WTC11 (cell line): ENCODE measurements at regions not wholly inside any gene's neighbourhood (a gene's known extent, or its start where the extent isn't known, plus 50 kb on each side); places are given as distances from the start of the nearest gene placed in this dataset.

Source experiments
- ATAC-seq: fragments of 200-7000 bp; cut with Tn5 transposase; 2 replicates; pipeline ENCODE4 v1.10.0; 2021; ENCODE audit warnings: mild to moderate bottlenecking, moderate library complexity
- CTCF ChIA-PET: fragments of 300-600 bp; sonication (Branson Sonifier 250); formaldehyde crosslinking; loops from one replicate; lab custom pipeline; 2021; ENCODE audit warnings: antibody characterized with exemption; lab: Charles Lee
- POLR2A ChIA-PET: fragments of 350-600 bp; sonication (Branson Sonifier 250); formaldehyde crosslinking; loops from one replicate; lab custom pipeline; 2021; ENCODE audit warnings: antibody characterized with exemption; lab: Charles Lee
- DNase-seq: peaks from one replicate; pipeline ENCODE4 v3.0.0; 2021; ENCODE audit warnings: low spot score
- H3K27ac Mint-ChIP-seq: 2 replicates; pipeline ENCODE4 v1.8.0; 2021; ENCODE audit warnings: mixed read lengths
- H3K27me3 Mint-ChIP-seq: 2 replicates; pipeline ENCODE4 v1.8.0; 2021; ENCODE audit warnings: low read depth, mild to moderate bottlenecking, moderate library complexity, mixed read lengths
- H3K36me3 Mint-ChIP-seq: 2 replicates; pipeline ENCODE4 v1.8.0; 2021; ENCODE audit warnings: mixed read lengths
- H3K4me1 Mint-ChIP-seq: 2 replicates; pipeline ENCODE4 v1.8.0; 2022; ENCODE audit warnings: mixed read lengths
- H3K4me3 Mint-ChIP-seq: 2 replicates; pipeline ENCODE4 v1.8.0; 2021; ENCODE audit warnings: mild to moderate bottlenecking, moderate library complexity, mixed read lengths
- H3K9me3 Mint-ChIP-seq: 2 replicates; pipeline ENCODE4 v1.8.0; 2021; ENCODE audit warnings: mixed read lengths
- CREM ChIP-seq: sonication (generic); formaldehyde crosslinking; IDR thresholded peaks from 2 replicates; pipeline ENCODE4 v1.8.1; 2022; ENCODE audit warnings: mild to moderate bottlenecking, missing genetic modification reagents, moderate library complexity
- ETV6 ChIP-seq: sonication (generic); formaldehyde crosslinking; IDR thresholded peaks from 2 replicates; pipeline ENCODE4 v1.8.1; 2022; ENCODE audit warnings: mild to moderate bottlenecking, missing genetic modification reagents
- FOXK1 ChIP-seq: sonication (generic); formaldehyde crosslinking; IDR thresholded peaks from 2 replicates; pipeline ENCODE4 v1.8.0; 2022; ENCODE audit warnings: mild to moderate bottlenecking, moderate library complexity, missing genetic modification reagents
- GABPB1 ChIP-seq: sonication (generic); formaldehyde crosslinking; IDR thresholded peaks from 2 replicates; pipeline ENCODE4 v1.8.1; 2023; ENCODE audit warnings: mild to moderate bottlenecking, missing genetic modification reagents
- GRHL2 ChIP-seq: fragments of 250-450 bp; sonication (Bioruptor Pico); IDR thresholded peaks from 2 replicates; pipeline ENCODE4 v1.8.0; 2022; ENCODE audit warnings: mild to moderate bottlenecking, moderate library complexity; ENCODE audit not compliant: insufficient replicate concordance, severe bottlenecking
- IRF2 ChIP-seq: sonication (generic); formaldehyde crosslinking; IDR thresholded peaks from 2 replicates; pipeline ENCODE4 v1.8.0; 2022; ENCODE audit warnings: low read depth, missing genetic modification reagents, borderline replicate concordance
- JAZF1 ChIP-seq: fragments of 250-450 bp; sonication (Bioruptor Pico); IDR thresholded peaks from 2 replicates; pipeline ENCODE4 v1.9.0; 2021; ENCODE audit warnings: moderate library complexity, mild to moderate bottlenecking, inconsistent platforms
- MXD4 ChIP-seq: fragments of 250-450 bp; sonication (Bioruptor Pico); IDR thresholded peaks from 2 replicates; pipeline ENCODE4 v1.8.0; 2021; ENCODE audit warnings: mild to moderate bottlenecking, moderate library complexity, borderline replicate concordance
- NFYB ChIP-seq: sonication (generic); formaldehyde crosslinking; conservative IDR thresholded peaks from 2 replicates; pipeline ENCODE4 v1.8.0; 2022; ENCODE audit warnings: low read depth, missing genetic modification reagents
- NR1H2 ChIP-seq: sonication (generic); formaldehyde crosslinking; IDR thresholded peaks from 2 replicates; pipeline ENCODE4 v1.9.0; 2021; ENCODE audit warnings: mild to moderate bottlenecking, moderate library complexity, missing genetic modification reagents
- NR2C2 ChIP-seq: sonication (generic); formaldehyde crosslinking; IDR thresholded peaks from 2 replicates; pipeline ENCODE4 v1.8.0; 2022; ENCODE audit warnings: mild to moderate bottlenecking, missing genetic modification reagents
- NR3C1 ChIP-seq: sonication (generic); formaldehyde crosslinking; conservative IDR thresholded peaks from 2 replicates; pipeline ENCODE4 v1.8.1; 2023; ENCODE audit warnings: low read depth, mild to moderate bottlenecking, missing genetic modification reagents
- RELA ChIP-seq: sonication (generic); formaldehyde crosslinking; IDR thresholded peaks from 2 replicates; pipeline ENCODE4 v1.8.1; 2022; ENCODE audit warnings: missing genetic modification reagents, mild to moderate bottlenecking, borderline replicate concordance
- SOX15 ChIP-seq: fragments of 250-450 bp; sonication (Bioruptor Pico); IDR thresholded peaks from 2 replicates; pipeline ENCODE4 v1.9.0; 2021; ENCODE audit warnings: mild to moderate bottlenecking
- SP1 ChIP-seq: sonication (generic); formaldehyde crosslinking; conservative IDR thresholded peaks from 2 replicates; pipeline ENCODE4 v1.8.1; 2022; ENCODE audit warnings: missing genetic modification reagents
- TCF7 ChIP-seq: sonication (generic); formaldehyde crosslinking; IDR thresholded peaks from 2 replicates; pipeline ENCODE4 v1.8.0; 2022; ENCODE audit warnings: mild to moderate bottlenecking, low read depth, missing genetic modification reagents, moderate library complexity
- TEAD4 ChIP-seq: sonication (generic); formaldehyde crosslinking; IDR thresholded peaks from 2 replicates; pipeline ENCODE4 v1.8.0; 2022; ENCODE audit warnings: mild to moderate bottlenecking, missing genetic modification reagents
- ZNF121 ChIP-seq: sonication (generic); formaldehyde crosslinking; IDR thresholded peaks from 2 replicates; pipeline ENCODE4 v1.8.0; 2023; ENCODE audit warnings: missing genetic modification reagents
- ZNF219 ChIP-seq: sonication (generic); formaldehyde crosslinking; IDR thresholded peaks from 2 replicates; pipeline ENCODE4 v1.8.0; 2023; ENCODE audit warnings: missing genetic modification reagents, mild to moderate bottlenecking, borderline replicate concordance
- ZNF263 ChIP-seq: sonication (generic); formaldehyde crosslinking; IDR thresholded peaks from 2 replicates; pipeline ENCODE4 v1.8.1; 2022; ENCODE audit warnings: low read depth, mild to moderate bottlenecking, moderate library complexity, missing genetic modification reagents
- ZNF317 ChIP-seq: sonication (generic); formaldehyde crosslinking; IDR thresholded peaks from 2 replicates; pipeline ENCODE4 v1.8.1; 2023; ENCODE audit warnings: low read depth, mild to moderate bottlenecking, moderate library complexity, missing genetic modification reagents, borderline replicate concordance
- TF ChIP-seq, protein P1 (sequence below): sonication (generic); formaldehyde crosslinking; IDR thresholded peaks from 2 replicates; pipeline ENCODE4 v1.8.1; 2022; ENCODE audit warnings: low read depth, mild to moderate bottlenecking, moderate library complexity, missing genetic modification reagents, borderline replicate concordance
- TF ChIP-seq, protein P2 (sequence below): fragments of 200-600 bp; IDR thresholded peaks from 2 replicates; pipeline ENCODE4 v1.8.0; 2022; ENCODE audit warnings: antibody characterized with exemption
- TF ChIP-seq, protein P3 (sequence below): fragments of 250-450 bp; sonication (Bioruptor Pico); IDR thresholded peaks from 2 replicates; pipeline ENCODE4 v2.1.2; 2022; ENCODE audit warnings: mild to moderate bottlenecking, moderate library complexity
- TF ChIP-seq, protein P4 (sequence below): sonication (generic); formaldehyde crosslinking; IDR thresholded peaks from 2 replicates; pipeline ENCODE4 v1.8.1; 2023; ENCODE audit warnings: mild to moderate bottlenecking, missing genetic modification reagents, moderate library complexity

DNA sequence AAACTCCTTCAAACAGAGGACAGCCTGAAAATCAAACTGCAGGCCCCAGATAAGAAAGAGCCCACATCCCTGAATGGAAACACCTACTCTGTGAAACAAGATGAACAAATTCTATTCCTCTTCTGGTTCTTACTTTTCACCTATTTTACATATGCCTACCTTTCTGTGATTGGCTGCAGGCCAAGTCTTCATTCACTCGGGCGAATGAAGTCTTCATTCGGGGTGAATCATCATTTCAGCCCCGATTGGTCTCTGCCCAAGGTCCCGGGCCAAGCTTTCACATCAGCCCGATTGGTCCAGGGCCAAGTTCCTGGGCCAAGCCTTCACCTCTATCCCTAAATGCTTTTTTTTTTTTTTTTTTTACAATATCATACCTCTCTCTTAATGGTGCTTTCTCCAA, 529.8 kb upstream of the ACTRT1 start:
- Mint-ChIP-seq H3K36me3 (no peaks in the 10 kb centered on the region), H3K27ac (no peak overlapping the region), H3K9me3 (peaks cover 5% of the 10 kb centered on the region), H3K4me3 (no peak overlapping the region), H3K4me1 (peaks cover 11% of the 10 kb centered on the region), H3K27me3 (no peaks in the 10 kb centered on the region)
- ATAC-seq (no peak), DNase-seq (no peak)
- TF ChIP-seq ZNF263 (CRISPR knock-in tag) (no peak), ZNF317 (CRISPR knock-in tag) (no peak), TEAD4 (CRISPR knock-in tag) (no peak), GRHL2 (no peak), NR3C1 (CRISPR knock-in tag) (no peak)
- TF ChIP-seq, protein P1, sequence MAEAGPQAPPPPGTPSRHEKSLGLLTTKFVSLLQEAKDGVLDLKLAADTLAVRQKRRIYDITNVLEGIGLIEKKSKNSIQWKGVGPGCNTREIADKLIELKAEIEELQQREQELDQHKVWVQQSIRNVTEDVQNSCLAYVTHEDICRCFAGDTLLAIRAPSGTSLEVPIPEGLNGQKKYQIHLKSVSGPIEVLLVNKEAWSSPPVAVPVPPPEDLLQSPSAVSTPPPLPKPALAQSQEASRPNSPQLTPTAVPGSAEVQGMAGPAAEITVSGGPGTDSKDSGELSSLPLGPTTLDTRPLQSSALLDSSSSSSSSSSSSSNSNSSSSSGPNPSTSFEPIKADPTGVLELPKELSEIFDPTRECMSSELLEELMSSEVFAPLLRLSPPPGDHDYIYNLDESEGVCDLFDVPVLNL (CRISPR knock-in tag), result no peak
- TF ChIP-seq, protein P2, sequence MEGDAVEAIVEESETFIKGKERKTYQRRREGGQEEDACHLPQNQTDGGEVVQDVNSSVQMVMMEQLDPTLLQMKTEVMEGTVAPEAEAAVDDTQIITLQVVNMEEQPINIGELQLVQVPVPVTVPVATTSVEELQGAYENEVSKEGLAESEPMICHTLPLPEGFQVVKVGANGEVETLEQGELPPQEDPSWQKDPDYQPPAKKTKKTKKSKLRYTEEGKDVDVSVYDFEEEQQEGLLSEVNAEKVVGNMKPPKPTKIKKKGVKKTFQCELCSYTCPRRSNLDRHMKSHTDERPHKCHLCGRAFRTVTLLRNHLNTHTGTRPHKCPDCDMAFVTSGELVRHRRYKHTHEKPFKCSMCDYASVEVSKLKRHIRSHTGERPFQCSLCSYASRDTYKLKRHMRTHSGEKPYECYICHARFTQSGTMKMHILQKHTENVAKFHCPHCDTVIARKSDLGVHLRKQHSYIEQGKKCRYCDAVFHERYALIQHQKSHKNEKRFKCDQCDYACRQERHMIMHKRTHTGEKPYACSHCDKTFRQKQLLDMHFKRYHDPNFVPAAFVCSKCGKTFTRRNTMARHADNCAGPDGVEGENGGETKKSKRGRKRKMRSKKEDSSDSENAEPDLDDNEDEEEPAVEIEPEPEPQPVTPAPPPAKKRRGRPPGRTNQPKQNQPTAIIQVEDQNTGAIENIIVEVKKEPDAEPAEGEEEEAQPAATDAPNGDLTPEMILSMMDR, result no peak
- CTCF ChIA-PET, result no interaction called here
- POLR2A ChIA-PET, result no interaction called here

DNA sequence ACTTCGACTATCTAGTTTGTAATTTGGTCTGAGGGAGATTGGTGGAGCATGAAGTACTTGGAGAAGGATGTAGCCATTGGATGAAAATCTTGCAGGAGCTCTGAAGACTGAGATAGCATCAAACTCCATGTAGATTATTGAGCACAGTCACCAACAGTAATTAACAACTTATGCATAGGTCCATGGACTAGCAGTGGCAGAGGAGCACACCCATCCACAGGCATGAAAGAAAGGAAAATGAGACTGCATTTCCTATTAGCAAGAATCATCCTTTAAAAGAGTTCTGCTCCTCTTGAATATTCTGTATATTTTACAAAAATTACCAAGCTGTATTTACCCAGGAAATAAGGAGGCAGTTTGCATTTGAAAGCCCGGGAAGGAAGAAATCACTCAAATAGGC, 529.4 kb upstream of the ACTRT1 start:
- ChIA-PET CTCF (no interaction called here), POLR2A (no interaction called here)
- H3K27me3 Mint-ChIP-seq, result no peaks in the 10 kb centered on the region

DNA sequence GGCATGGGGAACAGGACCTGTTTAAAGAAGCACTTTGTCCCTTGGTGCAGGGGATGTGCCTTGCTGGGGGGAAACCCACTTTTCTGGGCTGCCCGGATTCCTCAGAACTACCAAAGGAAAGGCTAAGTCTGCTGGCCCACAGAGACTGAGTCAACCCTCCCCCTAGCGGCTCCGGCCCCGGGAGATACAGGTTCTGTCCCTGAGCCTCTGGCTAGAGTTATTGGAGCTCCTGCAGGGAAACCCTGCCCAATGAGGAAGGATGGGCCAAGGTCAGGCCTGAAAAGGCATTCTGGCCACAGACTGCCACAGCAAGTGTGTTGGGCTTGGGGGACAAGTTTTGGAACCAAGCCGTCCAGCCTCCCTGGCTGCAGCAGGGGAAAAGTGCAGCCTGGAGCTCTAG, 490.9 kb upstream of the ACTRT1 start:
- H3K27ac Mint-ChIP-seq, result no peak overlapping the region
- CTCF ChIA-PET, result no interaction called here
- H3K36me3 Mint-ChIP-seq, result no peaks in the 10 kb centered on the region
- POLR2A ChIA-PET, result no interaction called here
- ATAC-seq (no peak), DNase-seq (no peak)
- no peaks in the 10 kb centered on the region for H3K4me1 Mint-ChIP-seq
- no peak overlapping the region for H3K4me3 Mint-ChIP-seq
- peaks cover 10% of the 10 kb centered on the region; the same call in 1 of the 2 replicates for H3K9me3 Mint-ChIP-seq
- H3K27me3 Mint-ChIP-seq, result no peaks in the 10 kb centered on the region
- TF ChIP-seq, protein P1 (CRISPR knock-in tag), result no peak
- no peak for TF ChIP-seq GABPB1 (CRISPR knock-in tag)
- TF ChIP-seq, protein P3, sequence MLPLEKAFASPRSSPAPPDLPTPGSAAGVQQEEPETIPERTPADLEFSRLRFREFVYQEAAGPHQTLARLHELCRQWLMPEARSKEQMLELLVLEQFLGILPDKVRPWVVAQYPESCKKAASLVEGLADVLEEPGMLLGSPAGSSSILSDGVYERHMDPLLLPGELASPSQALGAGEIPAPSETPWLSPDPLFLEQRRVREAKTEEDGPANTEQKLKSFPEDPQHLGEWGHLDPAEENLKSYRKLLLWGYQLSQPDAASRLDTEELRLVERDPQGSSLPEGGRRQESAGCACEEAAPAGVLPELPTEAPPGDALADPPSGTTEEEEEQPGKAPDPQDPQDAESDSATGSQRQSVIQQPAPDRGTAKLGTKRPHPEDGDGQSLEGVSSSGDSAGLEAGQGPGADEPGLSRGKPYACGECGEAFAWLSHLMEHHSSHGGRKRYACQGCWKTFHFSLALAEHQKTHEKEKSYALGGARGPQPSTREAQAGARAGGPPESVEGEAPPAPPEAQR (CRISPR knock-in tag), result no peak
- TF ChIP-seq MXD4, result no peak
- TF ChIP-seq NR2C2 (CRISPR knock-in tag), result no peak
- TF ChIP-seq SP1 (CRISPR knock-in tag), result no peak
- TF ChIP-seq IRF2 (CRISPR knock-in tag), result no peak
- no peak for TF ChIP-seq GRHL2
- no peak for TF ChIP-seq RELA (CRISPR knock-in tag)
- no peak for TF ChIP-seq NR1H2
- TF ChIP-seq SOX15, result no peak
- TF ChIP-seq, protein P4, sequence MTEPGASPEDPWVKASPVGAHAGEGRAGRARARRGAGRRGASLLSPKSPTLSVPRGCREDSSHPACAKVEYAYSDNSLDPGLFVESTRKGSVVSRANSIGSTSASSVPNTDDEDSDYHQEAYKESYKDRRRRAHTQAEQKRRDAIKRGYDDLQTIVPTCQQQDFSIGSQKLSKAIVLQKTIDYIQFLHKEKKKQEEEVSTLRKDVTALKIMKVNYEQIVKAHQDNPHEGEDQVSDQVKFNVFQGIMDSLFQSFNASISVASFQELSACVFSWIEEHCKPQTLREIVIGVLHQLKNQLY (CRISPR knock-in tag), result no peak
- TF ChIP-seq ETV6 (CRISPR knock-in tag), result no peak
- no peak for TF ChIP-seq CREM (CRISPR knock-in tag)
- TF ChIP-seq FOXK1 (CRISPR knock-in tag), result no peak
- TF ChIP-seq ZNF219 (CRISPR knock-in tag), result no peak
- TF ChIP-seq NFYB (CRISPR knock-in tag), result no peak

More for the DNA sequence above, 529.4 kb upstream of the ACTRT1 start:
- H3K9me3 Mint-ChIP-seq, result peaks cover 5% of the 10 kb centered on the region
- H3K4me1 Mint-ChIP-seq, result peaks cover 11% of the 10 kb centered on the region
- no peak overlapping the region for H3K27ac Mint-ChIP-seq
- DNase-seq (no peak), ATAC-seq (no peak)
- no peak for TF ChIP-seq JAZF1 (CRISPR knock-in tag)
- no peak for TF ChIP-seq ZNF317 (CRISPR knock-in tag)
- TF ChIP-seq, protein P2, result no peak
- no peak for TF ChIP-seq TCF7
- no peak for TF ChIP-seq GRHL2
- no peak for TF ChIP-seq ZNF121 (CRISPR knock-in tag)
- no peak for TF ChIP-seq ZNF263 (CRISPR knock-in tag)
- no peak overlapping the region for H3K4me3 Mint-ChIP-seq
- no peaks in the 10 kb centered on the region for H3K36me3 Mint-ChIP-seq
